ENCODE measurements at regions not wholly inside any gene's neighbourhood (a gene's known extent, or its start where the extent isn't known, plus 50 kb on each side); places are given as distances from the start of the nearest gene placed in this dataset.

DNA sequence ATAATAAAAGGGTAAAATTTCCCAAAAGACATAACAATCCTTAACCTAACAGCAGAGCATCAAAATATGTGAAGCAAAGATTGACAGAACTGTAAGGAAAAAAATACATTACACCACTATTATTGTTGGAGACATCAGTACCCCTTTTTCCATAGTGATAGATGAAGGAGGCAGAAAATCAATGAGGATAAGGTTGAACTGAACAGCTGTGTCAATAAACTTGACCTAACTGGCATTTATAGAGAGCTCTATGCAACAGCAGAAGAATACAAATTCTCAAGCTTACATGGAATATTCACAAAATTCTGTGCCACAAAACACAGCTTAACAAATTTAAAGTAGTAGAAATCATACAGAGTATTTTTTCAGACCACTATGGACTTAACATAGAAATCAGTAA, 195.0 kb upstream of the ELAC2 start:
- no peak overlapping the region for H3K27ac ChIP-seq (ENCODE audit: insufficient read length, low read depth, low read length)
- H3K9me3 ChIP-seq (ENCODE audit: control insufficient read depth, low read depth, low read length), result no peaks in the 10 kb centered on the region
- no peak overlapping the region for H3T11ph ChIP-seq (ENCODE audit: low read length)
- no peak overlapping the region for H3K27ac Mint-ChIP-seq
- H3K23me2 ChIP-seq (ENCODE audit: insufficient read length, low read depth, low read length, poor library complexity, severe bottlenecking), result no peaks in the 10 kb centered on the region
- H4K5ac ChIP-seq (ENCODE audit: insufficient read length, low read depth, low read length), result no peak overlapping the region
- H3K9me3 Mint-ChIP-seq, result peaks cover 9 to 23% of the 10 kb centered on the region in 2 experiments
- H3K4me2 ChIP-seq (ENCODE audit: insufficient read depth, insufficient read length, low read length), result no peak overlapping the region
- no peak overlapping the region for H2BK120ac ChIP-seq (ENCODE audit: low read depth, low read length, poor library complexity, severe bottlenecking)
- no peak overlapping the region for H3K4ac ChIP-seq (ENCODE audit: low read depth, low read length)
- no peak overlapping the region for H4K8ac ChIP-seq (replicated peaks; ENCODE audit: insufficient read length, low read depth, low read length)
- no peaks in the 10 kb centered on the region; the same call in 1 of the 2 replicates for H3K27me3 Mint-ChIP-seq (ENCODE audit: low read depth)
- H3K23ac ChIP-seq (ENCODE audit: insufficient read length, low read depth, low read length), result no peak overlapping the region
- H3K79me2 ChIP-seq (ENCODE audit: insufficient read depth, low read length), result no peaks in the 10 kb centered on the region
- H2BK5ac ChIP-seq (ENCODE audit: insufficient read length, low read length), result no peak overlapping the region
- peaks cover 0 to 11% (median 0%) of the 10 kb centered on the region in 3 experiments; a peak in 3 of 7 replicates for H3K36me3 Mint-ChIP-seq (ENCODE audit: insufficient read depth in 1 of 3, low read depth in 3 of 3)
- H2BK20ac ChIP-seq (ENCODE audit: low read depth, low read length, poor library complexity, severe bottlenecking), result no peak overlapping the region
- no peaks in the 10 kb centered on the region for H3K79me1 ChIP-seq (ENCODE audit: insufficient read depth, low read depth, low read length, poor library complexity, severe bottlenecking)
- no peak overlapping the region for H2AK5ac ChIP-seq (ENCODE audit: insufficient read length, low read length)
- no peak overlapping the region for H3K18ac ChIP-seq (ENCODE audit: insufficient read length, low read depth, low read length)
- no peaks in the 10 kb centered on the region for H3K4me1 ChIP-seq (ENCODE audit: insufficient read depth, low read length)
- no peak overlapping the region for H3K14ac ChIP-seq (ENCODE audit: insufficient read depth, low read length)
- TF ChIP-seq, protein P1, sequence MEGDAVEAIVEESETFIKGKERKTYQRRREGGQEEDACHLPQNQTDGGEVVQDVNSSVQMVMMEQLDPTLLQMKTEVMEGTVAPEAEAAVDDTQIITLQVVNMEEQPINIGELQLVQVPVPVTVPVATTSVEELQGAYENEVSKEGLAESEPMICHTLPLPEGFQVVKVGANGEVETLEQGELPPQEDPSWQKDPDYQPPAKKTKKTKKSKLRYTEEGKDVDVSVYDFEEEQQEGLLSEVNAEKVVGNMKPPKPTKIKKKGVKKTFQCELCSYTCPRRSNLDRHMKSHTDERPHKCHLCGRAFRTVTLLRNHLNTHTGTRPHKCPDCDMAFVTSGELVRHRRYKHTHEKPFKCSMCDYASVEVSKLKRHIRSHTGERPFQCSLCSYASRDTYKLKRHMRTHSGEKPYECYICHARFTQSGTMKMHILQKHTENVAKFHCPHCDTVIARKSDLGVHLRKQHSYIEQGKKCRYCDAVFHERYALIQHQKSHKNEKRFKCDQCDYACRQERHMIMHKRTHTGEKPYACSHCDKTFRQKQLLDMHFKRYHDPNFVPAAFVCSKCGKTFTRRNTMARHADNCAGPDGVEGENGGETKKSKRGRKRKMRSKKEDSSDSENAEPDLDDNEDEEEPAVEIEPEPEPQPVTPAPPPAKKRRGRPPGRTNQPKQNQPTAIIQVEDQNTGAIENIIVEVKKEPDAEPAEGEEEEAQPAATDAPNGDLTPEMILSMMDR (conservative IDR thresholded peaks at IDR 0.05), result no peak
- H3K9ac ChIP-seq (ENCODE audit: extremely low read depth, insufficient read length, low read length), result no peak overlapping the region
- no peaks in the 10 kb centered on the region for H3K27me3 ChIP-seq (ENCODE audit: insufficient read depth, low read length)
- DNase-seq, result no peak
- no peak overlapping the region for H2AFZ ChIP-seq (ENCODE audit: low read length)
- no peak overlapping the region for H3K56ac ChIP-seq (ENCODE audit: insufficient read length, low read depth, low read length)
- no peak overlapping the region for H2BK12ac ChIP-seq (ENCODE audit: insufficient read length, low read depth, low read length)
- H3K4me3 Mint-ChIP-seq, result no peak overlapping the region
- H3K4me1 Mint-ChIP-seq, result no peaks in the 10 kb centered on the region
- H2BK15ac ChIP-seq (ENCODE audit: low read depth, low read length), result no peak overlapping the region
- H4K91ac ChIP-seq (ENCODE audit: insufficient read length, low read depth, low read length), result no peak overlapping the region
- H4K20me1 ChIP-seq (ENCODE audit: control insufficient read depth, insufficient read depth, insufficient read length), result no peaks in the 10 kb centered on the region

Measured in H9 (cell line).